HG03342 (cell line): ENCODE measurements at regions not wholly inside any gene's neighbourhood (a gene's known extent, or its start where the extent isn't known, plus 50 kb on each side); places are given as distances from the start of the nearest gene placed in this dataset.
"Not testable (repeated sequence)": the region's sequence is repeated elsewhere in the genome, so short reads cannot be mapped to it uniquely, and the experiment has no call there.

ENCODE experiments used
- ATAC-seq: cut with Tn5 transposase; IDR thresholded peaks from one replicate; pipeline ENCODE4 v1.9.1; 2021; ENCODE audit warnings: mild to moderate bottlenecking, moderate library complexity; ENCODE audit not compliant: unreplicated experiment

DNA sequence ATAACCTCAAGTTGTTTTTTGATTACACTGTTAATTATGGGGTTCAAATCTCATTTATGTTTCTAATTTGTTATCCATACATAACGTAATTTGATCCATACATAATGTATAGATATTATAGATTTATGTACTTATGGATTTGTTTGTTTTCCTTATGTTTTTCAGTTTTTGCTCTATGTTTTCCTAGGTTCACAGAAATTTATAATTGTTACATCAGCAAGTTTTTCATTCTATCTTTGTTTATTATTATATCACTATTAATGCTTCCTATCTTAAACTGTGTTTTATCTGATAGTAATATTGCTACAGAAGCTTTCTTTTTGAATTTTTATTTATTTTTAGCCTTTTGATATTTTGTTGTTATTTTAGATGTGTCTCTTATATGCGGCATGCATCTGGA is 194.3 kb upstream of the SOX21 start:
- no peak for ATAC-seq

DNA sequence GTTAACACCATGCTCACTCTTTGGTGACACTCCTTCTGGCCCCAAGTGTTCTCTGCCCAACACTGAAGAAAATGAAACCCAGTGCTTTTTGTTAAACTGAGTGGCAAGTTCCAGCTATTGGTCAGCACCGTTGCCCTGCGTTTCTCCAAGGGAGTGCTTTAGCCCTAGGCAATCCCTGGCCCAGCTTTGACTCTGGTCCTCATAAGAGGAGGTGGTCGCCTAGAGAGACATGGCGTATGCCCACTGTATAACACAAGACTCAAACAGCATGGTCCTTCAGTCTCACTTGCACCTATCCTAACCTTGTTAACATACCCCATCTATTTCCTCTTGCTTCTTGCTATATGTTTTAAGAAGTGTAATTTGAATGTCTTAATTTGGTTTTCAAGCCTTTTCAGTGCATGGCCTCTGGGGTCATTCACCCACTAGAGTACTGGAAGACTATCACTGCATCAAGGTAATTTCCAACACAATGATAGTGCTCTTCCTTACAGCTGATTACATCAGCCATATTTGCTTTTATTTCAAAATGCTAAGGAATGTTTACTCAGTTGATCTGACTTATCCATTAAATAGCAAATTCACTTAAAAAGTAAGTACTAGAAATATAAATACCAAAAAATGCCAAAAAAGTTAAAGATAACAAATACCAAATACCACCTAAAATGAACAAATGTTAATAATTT is 190.5 kb upstream of the SOX21 start:
- ATAC-seq = no peak

DNA sequence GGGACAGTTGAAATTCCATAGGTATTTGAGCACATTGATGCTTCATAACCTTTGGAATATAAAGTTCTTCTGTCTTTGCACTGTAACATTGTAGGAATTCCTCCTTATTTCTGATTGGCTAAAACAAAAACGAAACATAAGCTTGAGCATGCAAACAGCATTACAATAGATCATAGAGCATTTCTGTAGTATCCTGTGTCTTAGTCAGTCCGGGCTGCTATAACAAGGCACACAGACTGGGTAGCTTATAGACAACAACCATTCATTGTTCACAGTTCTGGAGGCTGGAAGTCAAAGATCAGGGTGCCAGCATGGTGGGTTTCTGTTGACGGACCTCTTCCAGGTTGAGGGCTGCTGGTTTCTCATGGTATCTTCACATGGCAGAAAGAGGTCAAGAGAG is 188.7 kb upstream of the SOX21 start:
- ATAC-seq = no peak

DNA sequence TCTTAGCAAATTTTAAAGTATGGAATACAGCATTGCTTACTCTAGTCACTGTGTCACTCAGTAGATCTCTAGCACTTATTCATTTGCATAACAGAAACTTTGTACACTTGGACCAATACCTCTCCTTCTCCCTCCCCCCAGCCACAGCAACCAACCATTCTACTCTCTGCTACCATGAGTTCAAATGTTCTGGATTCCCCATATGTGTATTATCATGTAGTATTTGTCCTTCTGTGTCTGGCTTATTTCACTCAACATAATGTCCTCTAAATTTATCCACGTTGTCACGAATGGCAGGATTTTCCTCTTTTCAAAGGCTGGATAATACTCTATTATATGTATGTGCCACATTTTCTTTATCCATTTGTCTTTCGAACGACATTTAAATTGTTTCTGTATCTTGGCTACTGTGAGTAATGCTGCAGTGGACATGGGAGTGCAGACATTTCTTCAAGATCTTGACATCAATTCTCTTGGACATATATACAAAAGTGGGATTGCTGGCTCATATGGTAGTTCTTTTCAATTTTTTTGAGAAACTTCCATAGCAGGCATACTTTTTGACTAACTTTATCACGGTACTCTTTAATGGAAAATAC is 184.5 kb upstream of the SOX21 start:
- no peak for ATAC-seq

DNA sequence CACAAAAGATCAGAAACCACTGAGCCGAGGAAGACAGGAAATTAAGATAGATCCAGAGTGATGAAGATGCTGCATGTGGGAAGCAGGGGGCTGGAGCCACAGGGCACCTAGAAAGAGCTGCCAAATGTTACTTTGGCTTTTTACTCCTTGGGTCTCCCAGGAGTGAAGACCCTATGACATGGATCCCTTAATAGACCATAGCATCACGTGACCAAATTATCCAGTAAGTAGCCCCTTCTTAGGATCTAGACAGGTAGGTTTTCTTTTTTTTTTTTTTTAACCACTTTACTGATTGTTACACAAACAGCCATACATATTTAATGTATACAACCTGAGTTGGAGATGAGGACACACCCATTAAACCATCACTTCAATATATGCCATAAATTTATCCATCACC is 183.9 kb upstream of the SOX21 start:
- ATAC-seq = no peak

DNA sequence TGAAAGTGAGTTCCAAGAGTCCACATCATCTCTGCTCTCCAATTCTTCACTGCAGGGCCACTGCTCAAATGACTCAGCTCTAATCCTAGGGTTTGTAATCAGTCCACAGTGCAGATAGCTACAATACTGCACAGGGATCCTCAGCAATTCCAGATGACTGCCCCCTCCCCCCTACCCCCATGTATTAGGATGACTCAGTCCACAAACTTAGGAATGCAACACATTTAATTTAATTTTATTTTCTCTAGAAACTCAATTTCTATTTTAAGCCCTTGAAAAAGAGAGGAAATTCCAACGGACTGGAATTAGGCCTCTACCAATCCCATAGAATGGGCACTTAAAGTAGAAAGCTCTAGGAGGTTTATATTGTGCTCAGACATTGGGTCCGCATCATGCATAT is 173.8 kb upstream of the SOX21 start:
- ATAC-seq = no peak

DNA sequence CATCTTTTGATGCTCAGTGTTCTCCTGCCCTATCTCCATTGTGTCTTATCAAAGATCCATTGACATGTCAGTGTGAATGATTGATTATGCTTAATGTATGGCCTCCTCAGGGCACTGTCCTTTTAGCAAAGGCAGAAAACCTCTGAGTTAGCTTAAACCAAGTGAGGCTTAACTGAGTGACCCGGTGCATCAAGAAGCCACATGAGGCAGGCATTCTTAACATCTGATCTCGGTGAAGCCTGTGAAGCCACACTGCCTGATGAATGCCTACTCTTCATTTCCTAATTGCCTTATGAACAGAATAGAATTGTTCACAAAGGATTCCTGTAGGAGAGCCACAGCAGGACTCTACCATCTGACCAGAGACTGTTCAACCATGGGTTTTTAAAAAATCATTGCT is 168.1 kb upstream of the SOX21 start:
- no peak for ATAC-seq

DNA sequence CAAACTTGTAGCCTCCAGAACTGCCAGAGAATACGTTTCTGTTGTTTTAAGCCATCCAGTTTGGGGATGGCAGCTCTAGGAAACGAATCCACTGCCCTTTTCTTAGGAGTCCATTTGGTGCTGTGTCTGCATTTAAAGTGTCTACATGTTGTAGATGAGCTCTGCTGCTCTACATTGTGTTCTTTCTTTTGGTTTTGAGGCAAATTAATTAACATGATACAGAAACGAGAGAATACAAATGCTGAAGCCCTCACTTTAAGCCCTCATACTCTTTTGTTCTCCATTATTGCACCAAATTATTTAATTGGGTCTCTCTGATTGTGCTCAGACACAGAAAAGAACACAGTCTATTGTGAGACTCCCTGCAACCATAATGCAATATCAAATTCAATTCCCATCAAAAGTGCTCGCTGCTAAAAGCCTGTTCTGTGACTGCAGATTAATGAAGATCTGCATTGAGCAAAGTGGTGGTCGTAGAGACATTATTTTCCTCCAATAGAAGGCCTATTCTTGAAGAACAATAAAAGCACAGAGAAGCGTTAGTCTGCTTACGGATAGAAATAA is 166.3 kb upstream of the SOX21 start:
- no peak for ATAC-seq

DNA sequence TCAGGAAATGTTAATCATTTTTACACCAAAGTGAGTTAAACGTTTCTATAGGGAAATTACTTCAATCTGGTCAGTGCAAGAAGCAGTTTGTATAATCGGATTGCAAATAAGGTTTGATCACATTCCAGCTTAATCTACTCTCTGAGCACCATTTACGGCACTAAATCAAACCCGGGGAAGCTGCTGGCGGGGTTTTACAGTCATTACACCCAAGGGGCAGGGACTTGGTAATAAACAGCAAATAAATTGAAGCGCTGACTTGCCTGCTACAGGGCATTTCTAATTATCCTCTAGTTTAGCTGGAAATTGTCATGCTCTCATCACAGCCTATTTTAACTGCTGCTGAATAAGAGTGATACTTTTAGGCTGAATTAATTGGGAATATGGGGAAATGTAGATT is 152.1 kb upstream of the SOX21 start:
- ATAC-seq = no peak

DNA sequence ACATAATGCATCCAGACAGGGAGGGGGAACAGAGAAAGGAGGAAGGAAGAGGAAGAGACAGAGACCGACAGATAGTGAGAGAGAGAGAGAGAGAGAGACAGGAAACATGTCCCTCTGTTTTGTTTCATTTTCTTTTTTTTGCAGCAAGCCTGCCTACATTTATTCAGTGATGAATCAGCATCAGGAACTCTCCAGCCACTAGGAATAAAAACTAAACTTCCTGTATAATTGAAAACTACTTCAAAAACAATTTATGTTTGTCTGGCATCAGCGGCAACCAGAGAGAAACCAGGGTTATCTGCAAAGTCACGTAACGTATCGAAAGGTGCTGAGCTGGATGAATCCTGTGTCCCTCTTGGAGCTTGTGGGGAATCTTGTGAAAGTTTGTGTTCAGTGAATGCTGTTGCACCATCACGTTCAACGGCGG is 148.6 kb upstream of the SOX21 start:
- ATAC-seq = peak; percentile 66

DNA sequence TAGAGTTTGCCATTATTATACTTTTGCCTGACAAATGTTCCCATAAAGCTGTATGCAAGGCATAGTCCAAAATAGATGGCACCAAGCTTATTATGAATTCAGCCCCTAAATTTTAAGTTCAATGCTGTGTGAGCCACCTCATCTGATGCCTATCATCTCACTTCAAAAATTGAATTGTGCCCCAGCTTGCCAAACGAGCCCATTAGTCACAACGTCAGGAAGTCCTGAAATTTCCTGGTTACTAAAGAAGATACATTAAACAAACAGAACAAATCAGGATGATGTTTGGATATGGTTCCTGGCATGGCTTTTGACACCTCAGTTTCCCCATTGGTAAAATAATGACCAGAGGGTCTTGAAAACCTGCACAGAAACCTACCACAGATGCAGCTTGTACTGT is 147.5 kb upstream of the SOX21 start:
- no peak for ATAC-seq

DNA sequence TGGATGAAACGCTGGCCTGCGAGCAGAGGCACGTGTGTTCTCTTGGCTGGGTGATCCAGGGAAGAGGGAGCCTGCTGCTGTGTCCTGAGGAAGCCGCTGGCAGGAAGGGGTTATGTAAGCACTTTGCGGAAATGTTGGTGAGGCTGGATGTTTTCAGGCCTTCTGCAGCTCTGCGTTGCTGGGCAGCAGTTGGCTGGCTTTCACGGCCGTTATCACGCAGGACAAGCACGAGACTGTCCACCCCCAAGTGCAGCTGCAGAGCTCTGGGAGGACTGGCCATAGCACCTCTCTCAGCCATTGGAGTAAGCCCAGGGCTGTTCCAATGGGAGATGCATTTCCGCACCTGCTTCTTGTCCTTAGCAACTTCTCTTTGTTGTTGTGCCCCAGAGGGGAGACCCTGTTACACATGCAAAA is 146.9 kb upstream of the SOX21 start:
- ATAC-seq = no peak

DNA sequence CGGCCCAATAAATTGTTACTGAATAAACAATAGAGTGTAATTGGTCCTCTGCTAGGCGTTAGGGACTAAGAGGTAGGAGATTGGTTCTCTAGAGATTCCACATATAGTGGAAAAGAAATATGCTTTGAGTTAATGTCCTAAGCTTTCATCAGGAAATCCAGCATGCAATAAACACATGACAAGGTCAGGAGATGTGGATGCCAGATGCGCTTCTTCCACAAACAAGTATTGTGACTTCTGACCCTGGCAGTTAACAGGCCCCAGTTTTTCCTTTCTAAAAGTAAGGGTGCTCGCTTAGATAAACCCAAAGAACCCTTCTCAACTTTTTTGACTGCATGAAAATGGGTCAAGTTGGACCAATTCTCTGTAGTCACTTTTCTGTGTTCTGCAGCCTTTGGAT is 146.5 kb upstream of the SOX21 start:
- ATAC-seq = no peak

DNA sequence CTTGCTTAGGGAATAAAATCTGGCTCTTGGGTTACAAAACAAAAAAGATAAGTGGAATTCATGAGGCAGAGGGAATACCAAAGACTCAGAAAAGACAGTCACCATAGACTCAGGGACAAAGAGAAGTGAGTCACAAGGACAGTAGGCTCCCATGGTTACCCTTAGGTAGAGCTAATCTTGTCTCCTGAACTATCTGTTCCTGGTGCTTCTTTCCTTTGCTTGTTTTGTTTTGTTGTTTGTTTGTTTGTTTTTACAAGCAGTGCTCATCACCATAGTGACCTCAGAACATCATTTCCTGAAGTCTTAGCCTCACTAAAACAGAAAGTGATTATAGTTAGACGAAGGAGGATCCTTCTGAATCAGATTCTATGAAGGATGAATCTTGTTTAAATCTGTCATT is 142.3 kb upstream of the SOX21 start:
- peak; percentile 52 for ATAC-seq

DNA sequence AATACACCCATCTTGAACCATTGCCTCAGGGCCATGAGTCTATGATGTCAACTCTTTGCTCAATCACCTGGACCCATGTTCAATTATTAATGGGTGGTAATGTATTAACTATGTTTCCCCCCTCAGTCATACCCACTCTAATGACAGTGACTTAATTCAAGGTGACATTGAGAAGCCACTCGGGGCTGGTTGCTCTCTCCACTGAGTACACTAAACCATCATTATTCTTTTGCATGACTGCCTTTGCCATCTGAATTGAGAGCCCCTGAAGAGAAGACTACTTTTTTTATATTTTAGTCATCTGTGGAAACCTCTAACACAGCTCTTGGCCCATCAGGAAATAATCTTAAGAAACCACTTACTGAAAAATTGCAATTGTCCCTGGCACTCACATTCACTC is 139.2 kb upstream of the SOX21 start:
- ATAC-seq = no peak

DNA sequence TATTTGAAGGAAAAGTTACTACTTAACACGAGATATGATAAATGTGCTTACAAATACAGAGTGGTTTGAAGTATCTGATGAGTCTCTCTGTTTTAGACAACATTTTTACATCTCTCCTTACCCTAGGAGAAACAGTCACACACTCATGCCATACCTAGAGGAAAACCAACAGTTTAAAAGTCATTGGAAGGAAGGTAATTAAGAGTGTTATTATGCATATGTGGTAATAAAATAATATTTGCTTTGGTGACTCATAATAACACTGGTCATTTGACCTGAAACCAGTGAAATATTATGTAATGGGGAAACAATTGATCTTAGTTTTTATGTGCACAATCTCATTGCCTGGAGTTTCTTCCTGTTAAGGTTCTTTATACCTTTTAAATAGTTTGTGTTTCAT is 136.9 kb upstream of the SOX21 start:
- ATAC-seq = no peak

DNA sequence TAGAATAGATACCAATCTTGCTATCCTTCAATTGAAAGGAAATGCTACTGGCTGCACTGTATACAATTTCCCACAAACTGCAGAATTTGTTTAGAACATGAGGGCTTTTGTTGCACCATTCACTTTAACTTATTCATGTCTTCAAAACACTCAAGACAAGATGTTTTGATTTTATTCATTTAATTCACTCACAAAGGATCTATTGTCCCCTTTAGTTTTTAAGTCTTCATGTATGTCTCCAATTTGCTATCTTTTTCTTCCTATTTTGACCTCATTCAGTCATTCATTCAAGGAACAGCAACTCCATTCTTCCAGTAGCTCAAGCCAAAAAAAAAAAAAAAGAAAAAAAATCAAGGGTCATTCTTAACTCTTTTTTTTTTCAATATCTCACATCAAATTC is 130.6 kb upstream of the SOX21 start:
- ATAC-seq = no peak

DNA sequence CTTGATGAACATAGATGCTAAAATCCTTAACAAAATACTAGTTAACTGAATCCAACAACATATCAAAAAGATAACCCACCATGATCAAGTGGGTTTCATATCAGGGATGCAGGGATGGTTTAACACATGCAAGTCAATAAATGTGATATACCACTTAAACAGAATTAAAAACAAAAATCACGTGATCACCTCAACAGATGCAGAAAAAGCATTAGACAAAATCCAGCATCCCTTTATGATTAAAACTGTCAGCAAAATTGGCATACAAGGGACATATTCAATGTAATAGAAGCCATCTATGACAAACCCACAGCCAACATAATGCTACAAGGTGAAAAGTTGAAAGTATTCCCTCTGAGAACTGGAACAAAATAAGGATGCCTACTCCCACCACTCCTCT is 124.7 kb upstream of the SOX21 start:
- not testable (repeated sequence) for ATAC-seq

DNA sequence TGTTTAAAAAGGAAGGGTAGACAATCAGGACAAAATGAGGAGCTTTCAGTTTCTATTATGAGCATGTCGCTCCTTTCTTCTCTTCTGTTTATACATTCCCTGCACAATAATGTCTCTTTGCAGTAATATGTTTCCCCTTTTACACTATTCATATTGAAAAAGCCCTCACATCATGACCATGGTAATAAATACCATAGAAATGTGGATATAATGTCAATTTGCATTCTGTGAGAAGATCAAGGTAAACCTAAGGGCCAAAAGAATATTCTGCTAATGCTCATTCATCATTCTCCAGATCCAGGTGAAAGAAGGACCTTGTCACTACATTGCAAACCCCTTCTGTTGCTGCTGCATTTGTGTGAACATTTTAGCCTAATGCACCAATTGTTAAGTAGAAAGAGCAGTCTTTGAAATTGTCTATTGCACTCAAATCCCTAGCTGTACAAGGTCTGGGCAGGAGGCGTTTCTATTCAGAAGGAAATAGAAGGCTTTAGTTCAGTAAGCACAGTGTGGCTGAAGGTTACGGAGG is 117.6 kb upstream of the SOX21 start:
- ATAC-seq = no peak

DNA sequence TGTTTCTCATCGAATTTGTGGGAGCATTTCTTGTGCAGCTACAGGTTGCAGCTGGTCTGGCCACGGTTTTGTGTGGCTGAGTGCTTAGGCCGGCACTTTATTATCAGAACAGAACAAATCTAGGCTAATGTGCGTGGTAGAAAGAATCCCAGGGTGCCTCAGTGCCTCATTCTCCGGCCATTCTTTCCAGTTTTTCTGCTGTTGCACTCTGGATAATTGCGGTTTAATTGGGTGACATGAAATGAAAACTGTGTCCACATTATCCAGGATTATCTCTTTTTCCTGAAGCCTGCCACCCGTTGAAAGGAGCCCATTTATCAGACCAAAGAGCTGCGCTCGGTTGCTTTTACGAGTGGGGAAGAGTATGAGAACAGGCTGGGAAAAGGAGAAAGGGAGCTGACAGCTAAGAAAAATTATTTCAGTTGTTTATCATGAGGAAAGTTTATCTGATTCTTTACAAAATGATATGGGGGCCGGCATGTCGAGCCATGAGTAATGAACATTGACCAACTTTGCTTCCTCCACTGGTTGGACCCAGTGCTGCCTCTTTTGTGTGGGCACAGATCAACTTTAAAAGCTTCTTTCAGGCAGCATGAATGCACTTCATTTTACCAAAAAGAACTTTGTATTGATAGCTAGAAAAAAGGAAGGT is 117.0 kb upstream of the SOX21 start:
- no peak for ATAC-seq

DNA sequence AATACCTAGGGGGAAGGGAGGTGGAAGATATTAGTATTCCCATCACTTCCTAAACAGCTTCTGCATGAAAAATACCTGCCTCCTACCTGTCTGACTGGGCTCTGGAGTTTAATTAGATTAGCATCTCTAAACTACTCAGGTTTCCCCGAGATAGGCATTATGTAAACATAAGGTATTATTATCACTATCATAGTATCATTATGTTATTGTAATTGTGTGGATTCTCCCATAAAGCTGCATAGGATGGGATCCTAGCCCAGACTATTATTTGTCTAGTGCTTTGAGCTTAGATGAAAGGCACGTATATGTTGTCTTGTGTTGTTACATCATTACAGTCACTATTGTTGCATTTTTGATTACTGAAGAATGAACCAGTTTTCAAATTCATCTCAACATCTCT is 115.2 kb upstream of the SOX21 start:
- no peak for ATAC-seq

DNA sequence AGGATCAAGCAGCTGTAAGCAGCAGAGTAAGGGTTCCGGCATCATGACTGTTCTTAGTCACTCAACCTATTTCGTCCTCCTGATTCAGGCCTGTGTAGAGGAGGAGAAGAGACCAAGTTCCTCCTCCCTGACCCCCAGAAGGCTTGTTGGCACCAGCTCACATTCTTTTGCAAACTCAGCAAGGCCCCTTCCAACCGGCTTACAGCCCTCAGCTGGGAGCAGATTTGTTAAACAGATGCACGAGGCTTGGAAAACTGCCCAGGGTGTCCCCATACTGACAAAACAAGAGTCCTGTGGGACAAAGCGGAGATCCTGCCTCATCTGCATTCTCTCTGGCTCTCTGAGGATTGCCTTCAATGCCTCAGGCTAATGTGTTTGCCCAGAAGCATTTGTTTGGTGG is 113.2 kb upstream of the SOX21 start:
- ATAC-seq = no peak
